ENCODE measurements at regions not wholly inside any gene's neighbourhood (a gene's known extent, or its start where the extent isn't known, plus 50 kb on each side); places are given as distances from the start of the nearest gene placed in this dataset.

GRCh38 chr16:85330694-85331188, 218.5 kb upstream of the CIBAR2 start:
- peak in 3 of 5 experiments; percentile 29 to 44 (median 35) for TF ChIP-seq CTCF (IDR thresholded peaks at IDR 0.05)
- TF ChIP-seq POLR2A (IDR thresholded peaks at IDR 0.05), result no peak
- TF ChIP-seq EP300 (IDR thresholded peaks at IDR 0.05), result no peak
